ENCODE measurements at regions not wholly inside any gene's neighbourhood (a gene's known extent, or its start where the extent isn't known, plus 50 kb on each side); places are given as distances from the start of the nearest gene placed in this dataset.
"Not testable (repeated sequence)": the region's sequence is repeated elsewhere in the genome, so short reads cannot be mapped to it uniquely, and the experiment has no call there.

GRCh38 chr12:19808371-19808770, 369.1 kb downstream of the AEBP2 start:
- peaks cover 0 to 7% of the 10 kb centered on the region in 2 donors for H3K9me3 ChIP-seq
- H3K4me1 ChIP-seq: no peaks in the 10 kb centered on the region
- no peaks in the 10 kb centered on the region for H3K27me3 ChIP-seq
- ATAC-seq (no peak), DNase-seq (no peak)
- intact Hi-C loops (cut with DNase I): no loop called here
- H3K4me3 ChIP-seq: no peak overlapping the region
- TF ChIP-seq CTCF (IDR thresholded peaks at IDR 0.05): no peak
- no peak overlapping the region for H3K27ac ChIP-seq
- no peaks in the 10 kb centered on the region for H3K36me3 ChIP-seq

GRCh38 chr12:19810213-19810612, 370.9 kb downstream of the AEBP2 start:
- TF ChIP-seq CTCF (IDR thresholded peaks at IDR 0.05): no peak
- intact Hi-C loops (cut with DNase I): no loop called here
- Histone ChIP-seq H3K27ac (no peak overlapping the region), H3K9me3 (peaks cover 0 to 7% of the 10 kb centered on the region in 2 donors), H3K27me3 (no peaks in the 10 kb centered on the region), H3K4me3 (no peak overlapping the region), H3K4me1 (no peaks in the 10 kb centered on the region), H3K36me3 (no peaks in the 10 kb centered on the region)
- ATAC-seq: no peak
- no peak for DNase-seq

- H3K4me3 ChIP-seq: no peak overlapping the region
- H3K27ac ChIP-seq: no peak overlapping the region
- no peaks in the 10 kb centered on the region for H3K4me1 ChIP-seq
- H3K9me3 ChIP-seq: peaks cover 0 to 7% of the 10 kb centered on the region in 2 donors
- intact Hi-C loops (cut with DNase I): no loop called here
- ATAC-seq: no peak
- DNase-seq: no peak
- TF ChIP-seq CTCF (IDR thresholded peaks at IDR 0.05): no peak
- H3K27me3 ChIP-seq: no peaks in the 10 kb centered on the region
- no peaks in the 10 kb centered on the region for H3K36me3 ChIP-seq
Observed at GRCh38 chr12:19811922-19812321, 372.6 kb downstream of the AEBP2 start.

GRCh38 chr12:19819231-19819630, 379.9 kb downstream of the AEBP2 start:
- DNase-seq: peak in 1 of 4 donors; percentile 73
- Histone ChIP-seq H3K27ac (peak overlapping the region in 1 of 2 donors; percentile 29), H3K9me3 (peaks cover 0 to 5% of the 10 kb centered on the region in 2 donors), H3K36me3 (no peaks in the 10 kb centered on the region), H3K4me3 (no peak overlapping the region), H3K4me1 (no peaks in the 10 kb centered on the region), H3K27me3 (no peaks in the 10 kb centered on the region)
- ATAC-seq: no peak
- TF ChIP-seq CTCF (IDR thresholded peaks at IDR 0.05): no peak
- intact Hi-C loops (cut with DNase I): no loop called here

GRCh38 chr12:19822476-19822875, 383.2 kb downstream of the AEBP2 start:
- peaks cover 0 to 11% of the 10 kb centered on the region in 2 donors for H3K9me3 ChIP-seq
- H3K27me3 ChIP-seq: no peaks in the 10 kb centered on the region
- ATAC-seq (no peak), DNase-seq (no peak)
- no peak overlapping the region for H3K27ac ChIP-seq
- H3K4me1 ChIP-seq: no peaks in the 10 kb centered on the region
- no peaks in the 10 kb centered on the region for H3K36me3 ChIP-seq
- no peak overlapping the region for H3K4me3 ChIP-seq
- TF ChIP-seq CTCF (IDR thresholded peaks at IDR 0.05): no peak
- intact Hi-C loops (cut with DNase I): no loop called here

- H3K27me3 ChIP-seq; DNase-seq; H3K27ac ChIP-seq; ATAC-seq; H3K36me3 ChIP-seq; H3K4me1 ChIP-seq; H3K4me3 ChIP-seq; intact Hi-C loops (cut with DNase I): not testable (repeated sequence)
- H3K9me3 ChIP-seq: peaks cover 0 to 20% of the 10 kb centered on the region in 2 donors
Observed at GRCh38 chr12:19823326-19823725, 384.0 kb downstream of the AEBP2 start.

Measured in left lung (tissue), 4 donors.